Astrocyte (in vitro differentiated cells and primary cell): ENCODE measurements at regions not wholly inside any gene's neighbourhood (a gene's known extent, or its start where the extent isn't known, plus 50 kb on each side); places are given as distances from the start of the nearest gene placed in this dataset.

Experiments used
- DNase-seq: peaks from one replicate; pipeline ENCODE4 v3.0.0-alpha.2; 2010; ENCODE audit warnings: low read depth
- FAIRE-seq: peaks from 2 replicates; lab custom pipeline; 2011; peaks lifted over from hg19 to GRCh38; lab: Jason Lieb, UNC
- H2AFZ ChIP-seq: 2 replicates; pipeline ENCODE4 v1.6.0; 2012; ENCODE audit warnings: low read depth, low read length, inconsistent platforms
- H3K27ac ChIP-seq: 2 replicates; pipeline ENCODE4 v1.5.1; 2011; ENCODE audit warnings: low read depth, low read length, inconsistent platforms
- H3K27me3 ChIP-seq: 2 replicates; pipeline ENCODE4 v1.6.0; 2011; ENCODE audit warnings: low read length, inconsistent platforms; ENCODE audit not compliant: insufficient read depth
- H3K36me3 ChIP-seq: 2 replicates; pipeline ENCODE4 v1.5.1; 2011; ENCODE audit warnings: low read length, inconsistent platforms; ENCODE audit not compliant: insufficient read depth
- H3K4me1 ChIP-seq: 2 replicates; pipeline ENCODE4 v1.5.1; 2011; ENCODE audit warnings: low read length, inconsistent platforms; ENCODE audit not compliant: insufficient read depth
- H3K4me2 ChIP-seq: 2 replicates; pipeline ENCODE4 v1.6.0; 2012; ENCODE audit warnings: low read length, inconsistent platforms
- H3K4me3 ChIP-seq: 2 replicates; pipeline ENCODE4 v1.5.1; 2011; ENCODE audit warnings: low read depth, mild to moderate bottlenecking, low read length, inconsistent platforms; ENCODE audit not compliant: insufficient read depth
- H3K79me2 ChIP-seq: 2 replicates; pipeline ENCODE4 v1.6.0; 2012; ENCODE audit warnings: mild to moderate bottlenecking, low read length, inconsistent platforms; ENCODE audit not compliant: insufficient read depth
- H3K9ac ChIP-seq: 2 replicates; pipeline ENCODE4 v1.6.0; 2012; ENCODE audit warnings: mild to moderate bottlenecking, low read length, inconsistent platforms
- H3K9me3 ChIP-seq: 2 replicates; pipeline ENCODE4 v1.5.1; 2012; ENCODE audit warnings: low read depth, mild to moderate bottlenecking, low read length, inconsistent platforms; ENCODE audit not compliant: insufficient read depth
- H4K20me1 ChIP-seq: 2 replicates; pipeline ENCODE4 v1.6.0; 2012; ENCODE audit warnings: low read length, inconsistent platforms; ENCODE audit not compliant: insufficient read depth
- H3K27ac Mint-ChIP-seq: one replicate; pipeline ENCODE4 v1.8.0; 2021; ENCODE audit warnings: mild to moderate bottlenecking, mixed read lengths; ENCODE audit not compliant: unreplicated experiment
- H3K27me3 Mint-ChIP-seq: one replicate; pipeline ENCODE4 v1.8.0; 2021; ENCODE audit warnings: low read depth, mixed read lengths; ENCODE audit not compliant: unreplicated experiment
- H3K36me3 Mint-ChIP-seq: one replicate; pipeline ENCODE4 v1.8.0; 2021; ENCODE audit warnings: low read depth, mixed read lengths; ENCODE audit not compliant: unreplicated experiment
- H3K4me1 Mint-ChIP-seq: one replicate; pipeline ENCODE4 v1.8.0; 2021; ENCODE audit warnings: low read depth, mixed read lengths; ENCODE audit not compliant: unreplicated experiment
- H3K4me3 Mint-ChIP-seq: one replicate; pipeline ENCODE4 v1.8.0; 2021; ENCODE audit warnings: mild to moderate bottlenecking, moderate library complexity, mixed read lengths; ENCODE audit not compliant: unreplicated experiment
- H3K9me3 Mint-ChIP-seq: one replicate; pipeline ENCODE4 v1.8.0; 2021; ENCODE audit warnings: mild to moderate bottlenecking, mixed read lengths; ENCODE audit not compliant: unreplicated experiment
- EZH2 ChIP-seq: IDR thresholded peaks from 2 replicates; pipeline ENCODE4 v1.6.1; 2012; ENCODE audit warnings: mild to moderate bottlenecking, low read length, inconsistent platforms; ENCODE audit not compliant: insufficient read depth
- TF ChIP-seq, protein P1 (sequence below): IDR thresholded peaks from 2 replicates; pipeline ENCODE4 v1.5.1; 2011; ENCODE audit warnings: low read depth, mild to moderate bottlenecking, inconsistent platforms, low read length, moderate library complexity; ENCODE audit not compliant: insufficient read depth

DNA sequence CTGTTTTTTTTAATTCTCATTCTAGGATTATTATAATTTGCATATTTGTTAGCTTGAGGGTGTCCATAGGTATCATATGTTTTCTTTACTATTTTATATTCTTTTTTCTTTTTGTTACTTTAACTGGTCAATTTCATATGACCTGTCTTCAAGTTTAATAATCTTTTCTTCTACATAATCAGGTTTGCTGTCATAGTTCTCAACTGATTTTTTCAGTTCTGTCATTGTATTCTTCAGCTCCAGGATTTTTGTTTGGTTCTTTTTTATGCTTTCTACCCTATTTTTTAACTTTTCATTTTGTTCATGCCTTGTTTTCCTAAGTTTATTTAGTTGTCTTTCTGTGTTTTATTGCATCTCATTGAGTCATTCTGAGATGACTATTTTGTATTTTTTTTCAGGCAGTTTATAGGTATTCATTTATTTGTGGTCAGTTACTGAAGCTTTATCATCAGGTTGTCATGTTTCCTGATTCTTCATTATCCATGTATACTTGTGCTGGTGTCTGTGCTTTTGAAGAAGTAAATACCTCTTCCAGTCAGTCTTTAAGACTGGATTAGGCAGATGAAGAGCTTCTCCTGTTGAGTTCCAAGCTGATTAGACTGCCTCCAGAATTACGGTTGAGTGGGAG, 220.3 kb upstream of the VEGFC start:
- Mint-ChIP-seq H3K36me3 (peaks cover 2% of the 10 kb centered on the region), H3K4me3 (no peak overlapping the region), H3K4me1 (peaks cover 17% of the 10 kb centered on the region), H3K27ac (peak overlapping the region; percentile 42), H3K9me3 (peaks cover 13% of the 10 kb centered on the region), H3K27me3 (no peaks in the 10 kb centered on the region)
- no peaks in the 10 kb centered on the region for H3K79me2 ChIP-seq
- H3K27me3 ChIP-seq, result no peaks in the 10 kb centered on the region
- H3K4me1 ChIP-seq, result peaks cover 8% of the 10 kb centered on the region
- no peak overlapping the region for H3K27ac ChIP-seq
- H3K36me3 ChIP-seq, result no peaks in the 10 kb centered on the region
- H3K4me3 ChIP-seq, result no peak overlapping the region
- H3K9me3 ChIP-seq, result peaks cover 9% of the 10 kb centered on the region
- H3K9ac ChIP-seq, result no peak overlapping the region
- TF ChIP-seq, protein P1, sequence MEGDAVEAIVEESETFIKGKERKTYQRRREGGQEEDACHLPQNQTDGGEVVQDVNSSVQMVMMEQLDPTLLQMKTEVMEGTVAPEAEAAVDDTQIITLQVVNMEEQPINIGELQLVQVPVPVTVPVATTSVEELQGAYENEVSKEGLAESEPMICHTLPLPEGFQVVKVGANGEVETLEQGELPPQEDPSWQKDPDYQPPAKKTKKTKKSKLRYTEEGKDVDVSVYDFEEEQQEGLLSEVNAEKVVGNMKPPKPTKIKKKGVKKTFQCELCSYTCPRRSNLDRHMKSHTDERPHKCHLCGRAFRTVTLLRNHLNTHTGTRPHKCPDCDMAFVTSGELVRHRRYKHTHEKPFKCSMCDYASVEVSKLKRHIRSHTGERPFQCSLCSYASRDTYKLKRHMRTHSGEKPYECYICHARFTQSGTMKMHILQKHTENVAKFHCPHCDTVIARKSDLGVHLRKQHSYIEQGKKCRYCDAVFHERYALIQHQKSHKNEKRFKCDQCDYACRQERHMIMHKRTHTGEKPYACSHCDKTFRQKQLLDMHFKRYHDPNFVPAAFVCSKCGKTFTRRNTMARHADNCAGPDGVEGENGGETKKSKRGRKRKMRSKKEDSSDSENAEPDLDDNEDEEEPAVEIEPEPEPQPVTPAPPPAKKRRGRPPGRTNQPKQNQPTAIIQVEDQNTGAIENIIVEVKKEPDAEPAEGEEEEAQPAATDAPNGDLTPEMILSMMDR, result no peak
- TF ChIP-seq EZH2, result no peak
- H2AFZ ChIP-seq, result no peak overlapping the region
- DNase-seq, result no peak
- FAIRE-seq, result peak; percentile 5
- no peak overlapping the region for H3K4me2 ChIP-seq
- H4K20me1 ChIP-seq, result no peaks in the 10 kb centered on the region

DNA sequence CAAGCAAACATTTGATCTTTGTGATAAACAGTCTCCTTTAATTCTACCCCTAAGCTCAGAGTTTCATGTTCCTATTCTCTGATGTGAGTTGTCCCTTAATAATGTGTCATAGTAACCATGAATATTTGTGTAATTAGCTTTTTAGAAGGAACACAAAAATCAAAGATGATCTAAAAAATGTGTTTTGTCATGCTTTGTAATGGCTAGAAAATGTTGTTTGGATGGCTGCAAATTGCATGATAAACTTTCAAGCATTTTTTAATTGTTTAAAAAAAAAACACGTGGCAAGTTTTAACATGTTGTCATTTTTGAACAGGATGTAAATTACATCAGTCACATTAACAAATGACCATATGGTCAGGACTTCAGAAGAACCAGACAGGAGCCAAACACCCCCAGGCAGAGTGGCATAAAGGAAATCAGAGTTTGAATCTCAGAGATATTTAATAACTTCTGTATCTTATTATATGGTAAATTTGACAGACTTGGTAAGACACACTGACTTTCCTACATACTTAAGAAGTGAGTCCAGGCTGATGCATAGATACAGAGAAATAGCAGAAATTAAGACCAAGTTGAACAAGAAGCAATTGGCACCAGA, 223.9 kb upstream of the VEGFC start:
- no peak overlapping the region for H3K9ac ChIP-seq
- H3K9me3 ChIP-seq, result peaks cover 9% of the 10 kb centered on the region
- H3K27me3 Mint-ChIP-seq, result no peaks in the 10 kb centered on the region
- H3K36me3 ChIP-seq, result no peaks in the 10 kb centered on the region
- H3K4me3 ChIP-seq, result no peak overlapping the region
- H3K9me3 Mint-ChIP-seq, result peaks cover 24% of the 10 kb centered on the region
- no peaks in the 10 kb centered on the region for H3K4me1 ChIP-seq
- peak overlapping the region; percentile 5 for H3K27ac ChIP-seq
- H2AFZ ChIP-seq, result no peak overlapping the region
- peak overlapping the region; percentile 3 for H3K4me2 ChIP-seq
- H3K4me3 Mint-ChIP-seq, result no peak overlapping the region
- H3K27me3 ChIP-seq, result no peaks in the 10 kb centered on the region
- peaks cover 2% of the 10 kb centered on the region for H3K36me3 Mint-ChIP-seq
- TF ChIP-seq, protein P1, result no peak
- no peak for TF ChIP-seq EZH2
- no peaks in the 10 kb centered on the region for H3K4me1 Mint-ChIP-seq
- H4K20me1 ChIP-seq, result no peaks in the 10 kb centered on the region
- H3K27ac Mint-ChIP-seq, result no peak overlapping the region
- DNase-seq (peak; percentile 64), FAIRE-seq (peak; percentile 55)
- no peaks in the 10 kb centered on the region for H3K79me2 ChIP-seq

DNA sequence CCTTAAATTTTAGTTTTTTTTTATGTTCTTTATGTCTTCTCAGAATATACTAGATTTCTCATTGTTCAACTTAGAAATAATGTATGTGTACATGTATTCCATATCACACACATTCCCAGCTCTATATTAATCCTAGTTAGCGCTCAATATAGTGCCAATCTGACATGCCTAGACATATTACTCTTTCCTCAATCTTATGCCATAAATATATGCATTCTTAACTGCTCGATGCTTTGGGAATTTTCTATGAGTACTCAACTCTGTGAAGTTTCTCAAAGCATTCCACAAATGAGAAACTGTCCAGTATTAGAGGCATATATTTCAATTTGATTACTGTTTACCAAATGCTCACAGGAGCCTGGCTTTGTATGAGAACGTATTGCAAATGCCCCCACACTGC, 231.2 kb upstream of the VEGFC start:
- H3K36me3 Mint-ChIP-seq, result no peaks in the 10 kb centered on the region
- no peak overlapping the region for H3K4me3 ChIP-seq
- DNase-seq (no peak), FAIRE-seq (no peak)
- no peaks in the 10 kb centered on the region for H4K20me1 ChIP-seq
- peaks cover 10% of the 10 kb centered on the region for H3K9me3 Mint-ChIP-seq
- H3K9me3 ChIP-seq, result no peaks in the 10 kb centered on the region
- H3K4me1 Mint-ChIP-seq, result no peaks in the 10 kb centered on the region
- no peak for TF ChIP-seq EZH2
- TF ChIP-seq, protein P1, result no peak
- H2AFZ ChIP-seq, result no peak overlapping the region
- no peaks in the 10 kb centered on the region for H3K27me3 Mint-ChIP-seq
- H3K27ac Mint-ChIP-seq, result no peak overlapping the region
- no peak overlapping the region for H3K9ac ChIP-seq
- no peaks in the 10 kb centered on the region for H3K79me2 ChIP-seq
- no peaks in the 10 kb centered on the region for H3K4me1 ChIP-seq
- no peaks in the 10 kb centered on the region for H3K36me3 ChIP-seq
- no peaks in the 10 kb centered on the region for H3K27me3 ChIP-seq
- no peak overlapping the region for H3K4me2 ChIP-seq
- no peak overlapping the region for H3K4me3 Mint-ChIP-seq
- no peak overlapping the region for H3K27ac ChIP-seq
